Chondrocyte (in vitro differentiated cells): ENCODE measurements at regions not wholly inside any gene's neighbourhood (a gene's known extent, or its start where the extent isn't known, plus 50 kb on each side); places are given as distances from the start of the nearest gene placed in this dataset. TPM values are rescaled to one million over a fixed set of nuclear protein-coding genes. Genes with fewer than 3 reads are reported as not detected.

Experiments used
- DNase-seq: peaks from one replicate; pipeline ENCODE4 v3.0.0; 2021; ENCODE audit warnings: mixed read lengths, low spot score
- H3K27ac Mint-ChIP-seq: one replicate; pipeline ENCODE4 v1.8.0; 2021; ENCODE audit warnings: mild to moderate bottlenecking, moderate library complexity, mixed read lengths; ENCODE audit not compliant: unreplicated experiment
- H3K27me3 Mint-ChIP-seq: 2 replicates; pipeline ENCODE4 v1.8.0; 2021; ENCODE audit warnings: low read depth, mixed read lengths
- H3K36me3 Mint-ChIP-seq: 2 replicates; pipeline ENCODE4 v1.8.0; 2021; ENCODE audit warnings: low read depth, mixed read lengths
- H3K4me1 Mint-ChIP-seq: 2 replicates; pipeline ENCODE4 v1.8.0; 2021; ENCODE audit warnings: low read depth, mild to moderate bottlenecking, mixed read lengths
- H3K4me3 Mint-ChIP-seq: one replicate; pipeline ENCODE4 v1.8.0; 2021; ENCODE audit warnings: mild to moderate bottlenecking, moderate library complexity, mixed read lengths; ENCODE audit not compliant: unreplicated experiment
- H3K9me3 Mint-ChIP-seq: 2 replicates; pipeline ENCODE4 v1.8.0; 2021; ENCODE audit warnings: low read depth, mixed read lengths
- microRNA-seq: library from miRNA; unstranded; fragments of <30 nt; microRNA quantifications from one replicate; pipeline ENCODE4 v1.2.0, GENCODE V29; 2020; ENCODE audit warnings: borderline number of aligned reads
- TF ChIP-seq, protein P1 (sequence below): fragments of 200-600 bp; sonication (generic); IDR thresholded peaks from 2 replicates; pipeline ENCODE4 v1.5.0; 2021; ENCODE audit warnings: antibody characterized with exemption, mild to moderate bottlenecking, moderate library complexity

GRCh38 chr12:66024949-66025348 is 105.6 kb downstream of the LLPH start:
- no peak overlapping the region for H3K4me3 Mint-ChIP-seq
- H3K27ac Mint-ChIP-seq = no peak overlapping the region
- H3K9me3 Mint-ChIP-seq = no peaks in the 10 kb centered on the region
- H3K27me3 Mint-ChIP-seq = no peaks in the 10 kb centered on the region
- peaks cover 10% of the 10 kb centered on the region for H3K4me1 Mint-ChIP-seq
- TF ChIP-seq, protein P1, sequence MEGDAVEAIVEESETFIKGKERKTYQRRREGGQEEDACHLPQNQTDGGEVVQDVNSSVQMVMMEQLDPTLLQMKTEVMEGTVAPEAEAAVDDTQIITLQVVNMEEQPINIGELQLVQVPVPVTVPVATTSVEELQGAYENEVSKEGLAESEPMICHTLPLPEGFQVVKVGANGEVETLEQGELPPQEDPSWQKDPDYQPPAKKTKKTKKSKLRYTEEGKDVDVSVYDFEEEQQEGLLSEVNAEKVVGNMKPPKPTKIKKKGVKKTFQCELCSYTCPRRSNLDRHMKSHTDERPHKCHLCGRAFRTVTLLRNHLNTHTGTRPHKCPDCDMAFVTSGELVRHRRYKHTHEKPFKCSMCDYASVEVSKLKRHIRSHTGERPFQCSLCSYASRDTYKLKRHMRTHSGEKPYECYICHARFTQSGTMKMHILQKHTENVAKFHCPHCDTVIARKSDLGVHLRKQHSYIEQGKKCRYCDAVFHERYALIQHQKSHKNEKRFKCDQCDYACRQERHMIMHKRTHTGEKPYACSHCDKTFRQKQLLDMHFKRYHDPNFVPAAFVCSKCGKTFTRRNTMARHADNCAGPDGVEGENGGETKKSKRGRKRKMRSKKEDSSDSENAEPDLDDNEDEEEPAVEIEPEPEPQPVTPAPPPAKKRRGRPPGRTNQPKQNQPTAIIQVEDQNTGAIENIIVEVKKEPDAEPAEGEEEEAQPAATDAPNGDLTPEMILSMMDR = no peak
- H3K36me3 Mint-ChIP-seq = no peaks in the 10 kb centered on the region
- DNase-seq = no peak

DNA sequence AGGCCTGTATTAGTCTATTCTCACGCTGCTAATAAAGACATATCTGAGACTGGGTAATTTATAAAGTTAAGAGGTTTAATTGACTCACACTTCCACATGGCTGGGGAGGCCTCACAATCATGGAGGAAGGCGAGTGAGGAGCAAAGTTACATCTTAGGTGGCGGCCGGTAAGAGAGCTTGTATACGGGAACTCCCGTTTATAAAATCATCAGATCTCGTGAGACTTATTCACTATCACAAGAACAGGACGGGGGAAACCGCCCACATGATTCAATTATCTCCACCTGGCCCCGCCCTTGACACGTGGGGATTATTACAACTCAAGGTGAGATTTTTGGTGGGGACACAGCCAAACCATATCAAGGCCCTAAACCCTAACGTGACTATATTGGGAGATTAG is 110.1 kb downstream of the LLPH start:
- H3K27ac Mint-ChIP-seq = no peak overlapping the region
- H3K4me3 Mint-ChIP-seq = no peak overlapping the region
- H3K27me3 Mint-ChIP-seq = no peaks in the 10 kb centered on the region
- H3K9me3 Mint-ChIP-seq = no peaks in the 10 kb centered on the region
- no peak for DNase-seq
- peaks cover 20% of the 10 kb centered on the region for H3K4me1 Mint-ChIP-seq
- TF ChIP-seq, protein P1 = no peak
- H3K36me3 Mint-ChIP-seq = no peaks in the 10 kb centered on the region

DNA sequence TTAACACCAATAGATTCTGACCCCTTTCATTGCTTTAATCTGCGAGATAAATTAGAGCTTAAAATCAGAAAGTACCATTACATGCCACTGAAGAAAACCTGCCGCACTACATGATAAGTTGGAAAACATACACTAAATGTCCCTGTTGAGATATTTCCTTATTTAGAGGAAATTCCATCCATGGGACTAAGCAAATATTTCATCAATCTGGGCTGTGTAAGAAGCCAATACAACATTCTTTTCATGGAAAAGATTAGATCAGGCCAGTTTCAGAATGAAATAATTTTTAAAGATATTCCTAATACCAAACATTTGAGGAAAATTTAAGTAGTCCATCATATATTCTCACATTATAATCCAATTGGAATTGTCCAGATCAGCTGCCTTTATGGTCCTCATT is 112.8 kb downstream of the LLPH start:
- no peak for DNase-seq
- no peaks in the 10 kb centered on the region for H3K36me3 Mint-ChIP-seq
- TF ChIP-seq, protein P1 = no peak
- no peak overlapping the region for H3K27ac Mint-ChIP-seq
- no peaks in the 10 kb centered on the region for H3K9me3 Mint-ChIP-seq
- no peaks in the 10 kb centered on the region for H3K27me3 Mint-ChIP-seq
- H3K4me3 Mint-ChIP-seq = no peak overlapping the region
- H3K4me1 Mint-ChIP-seq = peaks cover 14% of the 10 kb centered on the region

Small RNA genes in the stretch of these regions (microRNA-seq; reads per million reads assigned to microRNA genes)
- gene MIR6074 = not detected
